Liver (tissue), 8 donors: ENCODE measurements at regions not wholly inside any gene's neighbourhood (a gene's known extent, or its start where the extent isn't known, plus 50 kb on each side); places are given as distances from the start of the nearest gene placed in this dataset.

Experiments used
- DNase-seq: peaks from one replicate; pipeline ENCODE4 v3.0.0-alpha.2; 2017; ENCODE audit warnings: low spot score
- H3K27ac ChIP-seq, 2 donors: one replicate each; pipeline ENCODE4 v1.7.0; 2013; ENCODE audit warnings: inconsistent platforms in 2 of 2, low read length in 2 of 2, control low read depth in 1 of 2, low read depth in 1 of 2, mild to moderate bottlenecking in 1 of 2
- H3K27me3 ChIP-seq, 4 donors: one replicate each; pipeline versions ENCODE4 v1.6.1 to v1.7.0; 2013; ENCODE audit warnings: low read length in 3 of 4, inconsistent platforms in 1 of 4, mild to moderate bottlenecking in 1 of 4, moderate library complexity in 1 of 4; ENCODE audit not compliant: control insufficient read depth in 4 of 4, insufficient read depth in 4 of 4
- H3K36me3 ChIP-seq, 4 donors: one replicate each; pipeline versions ENCODE4 v1.6.1 to v1.7.0; 2013; ENCODE audit warnings: low read length in 3 of 4, mild to moderate bottlenecking in 3 of 4, low read depth in 1 of 4, moderate library complexity in 1 of 4; ENCODE audit not compliant: control insufficient read depth in 4 of 4, insufficient read depth in 3 of 4
- H3K4me1 ChIP-seq, 4 donors: one replicate each; pipeline versions ENCODE4 v1.6.1 to v1.7.0; 2013; ENCODE audit warnings: low read length in 3 of 4, mild to moderate bottlenecking in 3 of 4, moderate library complexity in 1 of 4; ENCODE audit not compliant: control insufficient read depth in 4 of 4, insufficient read depth in 4 of 4
- H3K4me3 ChIP-seq, 3 donors: one replicate each; pipeline versions ENCODE4 v1.6.1 to v1.7.0; 2013; ENCODE audit warnings: low read length in 3 of 3, control low read depth in 1 of 3, low read depth in 1 of 3, mild to moderate bottlenecking in 1 of 3
- H3K9ac ChIP-seq, 2 donors: one replicate each; pipeline ENCODE4 v1.7.0; 2013; ENCODE audit warnings: low read length in 2 of 2, mild to moderate bottlenecking in 2 of 2, moderate library complexity in 2 of 2, control low read depth in 1 of 2, low read depth in 1 of 2
- H3K9me3 ChIP-seq, 4 donors: one replicate each; pipeline versions ENCODE4 v1.6.1 to v1.7.0; 2013; ENCODE audit warnings: low read length in 3 of 4; ENCODE audit not compliant: control insufficient read depth in 4 of 4
- EGR1 ChIP-seq, 2 donors: IDR thresholded peaks; 2 replicates each; pipeline ENCODE4 v1.6.1; 2016 to 2018; ENCODE audit warnings: antibody characterized with exemption in 2 of 2, low read depth in 2 of 2
- FOXA1 ChIP-seq: IDR thresholded peaks from 2 replicates; pipeline ENCODE4 v1.6.1; 2016; ENCODE audit warnings: antibody characterized with exemption
- FOXA2 ChIP-seq: IDR thresholded peaks from 2 replicates; pipeline ENCODE4 v1.6.1; 2016; ENCODE audit warnings: antibody characterized with exemption
- GABPA ChIP-seq, 2 donors: IDR thresholded peaks in 1 of 2; conservative IDR thresholded peaks in 1 of 2; 2 replicates each; pipeline ENCODE4 v1.6.1; 2016; ENCODE audit warnings: antibody characterized with exemption in 2 of 2, mild to moderate bottlenecking in 1 of 2, moderate library complexity in 1 of 2
- HNF4A ChIP-seq, 2 donors: conservative IDR thresholded peaks; 2 replicates each; pipeline ENCODE4 v1.6.1; 2016; ENCODE audit warnings: antibody characterized with exemption in 2 of 2, mild to moderate bottlenecking in 2 of 2
- HNF4G ChIP-seq: IDR thresholded peaks from 2 replicates; pipeline ENCODE4 v1.6.1; 2016; ENCODE audit warnings: antibody characterized with exemption
- JUND ChIP-seq, 2 donors: IDR thresholded peaks; 2 replicates each; pipeline ENCODE4 v1.6.1; 2016; ENCODE audit warnings: antibody characterized with exemption in 2 of 2
- NR2F2 ChIP-seq: IDR thresholded peaks from 2 replicates; pipeline ENCODE4 v1.6.1; 2016; ENCODE audit warnings: antibody characterized with exemption
- RAD21 ChIP-seq, 2 donors: IDR thresholded peaks; 2 replicates each; pipeline ENCODE4 v1.6.1; 2016; ENCODE audit warnings: antibody characterized with exemption in 2 of 2, mild to moderate bottlenecking in 2 of 2
- RXRA ChIP-seq, 2 donors: IDR thresholded peaks; 2 replicates each; pipeline ENCODE4 v1.6.1; 2017 to 2018; ENCODE audit warnings: antibody characterized with exemption in 2 of 2, mild to moderate bottlenecking in 1 of 2
- SP1 ChIP-seq: IDR thresholded peaks from 2 replicates; pipeline ENCODE4 v1.6.1; 2018; ENCODE audit warnings: antibody characterized with exemption, mild to moderate bottlenecking
- TAF1 ChIP-seq: conservative IDR thresholded peaks from 2 replicates; pipeline ENCODE4 v1.6.1; 2016; ENCODE audit warnings: antibody characterized with exemption, mild to moderate bottlenecking
- YY1 ChIP-seq: IDR thresholded peaks from 2 replicates; pipeline ENCODE4 v1.6.1; 2016; ENCODE audit warnings: antibody characterized with exemption, mild to moderate bottlenecking
- WGBS: extraction: QIAGEN DNeasy Blood & Tissue Kit; methylation state at CpG from one replicate; pipeline ENCODE4 v1.1.7; 2013; 5-methylcytosine and 5-hydroxymethylcytosine counted together
- TF ChIP-seq, protein P1 (sequence below): fragments of 150-350 bp; IDR thresholded peaks from 2 replicates; pipeline ENCODE4 v1.5.1; 2017; ENCODE audit warnings: improper control_type of control experiment, low read depth, low read length; ENCODE audit not compliant: missing input control
- TF ChIP-seq, protein P2 (sequence below): IDR thresholded peaks from 2 replicates; pipeline ENCODE4 v1.6.1; 2016; ENCODE audit warnings: antibody characterized with exemption
- TF ChIP-seq, protein P3 (sequence below): IDR thresholded peaks from 2 replicates; pipeline ENCODE4 v1.6.1; 2016; ENCODE audit warnings: antibody characterized with exemption
- TF ChIP-seq, protein P4 (sequence below): IDR thresholded peaks from 2 replicates; pipeline ENCODE4 v1.6.1; 2016; ENCODE audit warnings: antibody characterized with exemption
- TF ChIP-seq, protein P5 (sequence below): IDR thresholded peaks from 2 replicates; pipeline ENCODE4 v1.6.1; 2016; ENCODE audit warnings: antibody characterized with exemption, mild to moderate bottlenecking
- donor health status: healthy.
- donor health status: healthy.
- donor health status: healthy.
- donor health status: healthy.
- donor health status: healthy.

DNA sequence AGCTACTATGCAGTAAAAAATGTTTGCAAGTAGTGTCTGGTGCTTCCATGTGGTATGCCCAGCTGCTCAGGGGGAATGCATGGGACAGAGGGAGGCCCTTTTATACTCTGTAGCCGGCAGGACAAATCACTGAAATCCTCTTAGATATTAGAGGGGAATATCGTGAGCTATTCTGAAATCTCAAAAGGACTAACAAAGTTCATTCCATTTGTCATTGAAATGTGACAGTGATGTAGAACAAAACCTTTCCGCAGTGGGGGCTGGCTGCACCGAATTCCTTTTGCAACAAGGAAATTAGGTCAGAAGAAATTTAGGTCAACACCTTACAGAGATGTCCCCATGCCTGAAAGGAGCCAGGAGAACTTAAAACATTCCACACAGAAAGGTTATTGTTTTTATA, 72.4 kb upstream of the MEF2C start (continued):
- TF ChIP-seq, protein P1, sequence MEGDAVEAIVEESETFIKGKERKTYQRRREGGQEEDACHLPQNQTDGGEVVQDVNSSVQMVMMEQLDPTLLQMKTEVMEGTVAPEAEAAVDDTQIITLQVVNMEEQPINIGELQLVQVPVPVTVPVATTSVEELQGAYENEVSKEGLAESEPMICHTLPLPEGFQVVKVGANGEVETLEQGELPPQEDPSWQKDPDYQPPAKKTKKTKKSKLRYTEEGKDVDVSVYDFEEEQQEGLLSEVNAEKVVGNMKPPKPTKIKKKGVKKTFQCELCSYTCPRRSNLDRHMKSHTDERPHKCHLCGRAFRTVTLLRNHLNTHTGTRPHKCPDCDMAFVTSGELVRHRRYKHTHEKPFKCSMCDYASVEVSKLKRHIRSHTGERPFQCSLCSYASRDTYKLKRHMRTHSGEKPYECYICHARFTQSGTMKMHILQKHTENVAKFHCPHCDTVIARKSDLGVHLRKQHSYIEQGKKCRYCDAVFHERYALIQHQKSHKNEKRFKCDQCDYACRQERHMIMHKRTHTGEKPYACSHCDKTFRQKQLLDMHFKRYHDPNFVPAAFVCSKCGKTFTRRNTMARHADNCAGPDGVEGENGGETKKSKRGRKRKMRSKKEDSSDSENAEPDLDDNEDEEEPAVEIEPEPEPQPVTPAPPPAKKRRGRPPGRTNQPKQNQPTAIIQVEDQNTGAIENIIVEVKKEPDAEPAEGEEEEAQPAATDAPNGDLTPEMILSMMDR, result no peak

DNA sequence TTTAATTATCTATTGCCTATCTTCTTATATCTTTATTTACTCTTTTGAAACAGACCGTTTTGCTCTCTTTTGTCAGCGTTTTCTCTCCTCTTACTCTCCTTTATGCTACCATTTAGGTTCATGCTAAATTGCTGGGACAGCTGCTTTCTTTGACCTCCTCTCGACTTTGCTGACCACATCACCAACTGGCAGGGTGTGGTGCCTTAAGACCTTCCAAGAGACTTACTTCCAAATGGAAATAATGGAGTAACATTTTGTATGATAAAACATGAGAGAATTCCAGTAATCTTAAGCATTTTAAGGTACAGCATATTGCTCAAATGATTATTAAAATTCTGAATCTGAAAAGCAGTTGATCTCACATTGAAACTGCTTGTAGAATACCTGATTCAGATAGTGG, 71.5 kb upstream of the MEF2C start:
- Histone ChIP-seq H3K4me1 (no peaks in the 10 kb centered on the region), H3K9me3 (no peaks in the 10 kb centered on the region), H3K36me3 (no peaks in the 10 kb centered on the region), H3K4me3 (no peak overlapping the region), H3K9ac (no peak overlapping the region), H3K27ac (no peak overlapping the region), H3K27me3 (no peaks in the 10 kb centered on the region)
- 74% methylated on average over 3 of the region's 3 CpGs for WGBS
- DNase-seq, result no peak
- TF ChIP-seq FOXA1 (no peak), SP1 (no peak)
- TF ChIP-seq, protein P2, sequence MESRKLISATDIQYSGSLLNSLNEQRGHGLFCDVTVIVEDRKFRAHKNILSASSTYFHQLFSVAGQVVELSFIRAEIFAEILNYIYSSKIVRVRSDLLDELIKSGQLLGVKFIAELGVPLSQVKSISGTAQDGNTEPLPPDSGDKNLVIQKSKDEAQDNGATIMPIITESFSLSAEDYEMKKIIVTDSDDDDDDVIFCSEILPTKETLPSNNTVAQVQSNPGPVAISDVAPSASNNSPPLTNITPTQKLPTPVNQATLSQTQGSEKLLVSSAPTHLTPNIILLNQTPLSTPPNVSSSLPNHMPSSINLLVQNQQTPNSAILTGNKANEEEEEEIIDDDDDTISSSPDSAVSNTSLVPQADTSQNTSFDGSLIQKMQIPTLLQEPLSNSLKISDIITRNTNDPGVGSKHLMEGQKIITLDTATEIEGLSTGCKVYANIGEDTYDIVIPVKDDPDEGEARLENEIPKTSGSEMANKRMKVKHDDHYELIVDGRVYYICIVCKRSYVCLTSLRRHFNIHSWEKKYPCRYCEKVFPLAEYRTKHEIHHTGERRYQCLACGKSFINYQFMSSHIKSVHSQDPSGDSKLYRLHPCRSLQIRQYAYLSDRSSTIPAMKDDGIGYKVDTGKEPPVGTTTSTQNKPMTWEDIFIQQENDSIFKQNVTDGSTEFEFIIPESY, result no peak
- TF ChIP-seq, protein P3, sequence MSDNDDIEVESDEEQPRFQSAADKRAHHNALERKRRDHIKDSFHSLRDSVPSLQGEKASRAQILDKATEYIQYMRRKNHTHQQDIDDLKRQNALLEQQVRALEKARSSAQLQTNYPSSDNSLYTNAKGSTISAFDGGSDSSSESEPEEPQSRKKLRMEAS, result no peak

DNA sequence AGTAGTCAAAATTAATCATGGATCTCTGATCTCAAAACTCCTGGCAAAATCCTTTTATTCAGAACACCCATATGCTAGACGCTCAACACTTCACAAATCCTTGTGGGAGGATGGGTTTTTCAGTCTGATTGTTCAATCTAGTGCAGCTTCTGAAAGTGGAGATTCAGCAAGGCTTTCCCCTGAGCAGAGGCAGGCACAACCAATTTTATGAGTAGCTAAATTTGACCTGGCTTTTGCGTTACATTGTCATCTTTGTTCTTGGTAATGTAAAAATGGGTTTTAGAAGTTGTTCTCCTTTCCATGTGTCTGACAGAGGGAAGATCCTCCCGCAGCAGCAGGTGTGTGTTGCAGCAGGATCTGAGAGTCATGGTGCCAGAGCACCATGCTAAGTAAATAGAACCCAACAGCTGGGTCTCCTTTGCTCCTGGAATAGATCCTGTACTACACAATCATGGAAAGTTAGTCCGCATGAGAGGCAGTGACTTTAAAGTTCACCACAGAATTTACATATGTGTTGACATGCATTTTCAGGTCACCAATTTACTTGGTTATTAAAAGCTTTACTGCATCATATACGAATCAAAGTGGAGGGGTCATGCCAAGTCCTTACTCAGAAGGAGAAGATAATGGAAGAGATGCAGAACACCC, 70.1 kb upstream of the MEF2C start:
- no peaks in the 10 kb centered on the region for H3K27me3 ChIP-seq
- H3K4me1 ChIP-seq, result no peaks in the 10 kb centered on the region
- no peak overlapping the region for H3K27ac ChIP-seq
- no peak overlapping the region for H3K9ac ChIP-seq
- H3K36me3 ChIP-seq, result no peaks in the 10 kb centered on the region
- H3K4me3 ChIP-seq, result no peak overlapping the region
- H3K9me3 ChIP-seq, result no peaks in the 10 kb centered on the region
- 88% methylated on average over 5 of the region's 5 CpGs for WGBS
- no peak for DNase-seq
- TF ChIP-seq YY1 (no peak), HNF4A (conservative IDR thresholded peaks at IDR 0.05) (no peak), JUND (IDR thresholded peaks at IDR 0.05) (no peak), TAF1 (no peak), GABPA (IDR thresholded peaks at IDR 0.05 in 1 of 2, conservative IDR thresholded peaks at IDR 0.05 in 1 of 2) (no peak), RAD21 (IDR thresholded peaks at IDR 0.05) (no peak), NR2F2 (no peak), EGR1 (IDR thresholded peaks at IDR 0.05; ENCODE audit: low read depth in 2 of 2) (no peak), HNF4G (no peak), FOXA2 (no peak), SP1 (no peak), RXRA (IDR thresholded peaks at IDR 0.05) (no peak)
- TF ChIP-seq, protein P2, result no peak
- TF ChIP-seq, protein P4, sequence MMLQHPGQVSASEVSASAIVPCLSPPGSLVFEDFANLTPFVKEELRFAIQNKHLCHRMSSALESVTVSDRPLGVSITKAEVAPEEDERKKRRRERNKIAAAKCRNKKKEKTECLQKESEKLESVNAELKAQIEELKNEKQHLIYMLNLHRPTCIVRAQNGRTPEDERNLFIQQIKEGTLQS, result no peak
- TF ChIP-seq, protein P5, sequence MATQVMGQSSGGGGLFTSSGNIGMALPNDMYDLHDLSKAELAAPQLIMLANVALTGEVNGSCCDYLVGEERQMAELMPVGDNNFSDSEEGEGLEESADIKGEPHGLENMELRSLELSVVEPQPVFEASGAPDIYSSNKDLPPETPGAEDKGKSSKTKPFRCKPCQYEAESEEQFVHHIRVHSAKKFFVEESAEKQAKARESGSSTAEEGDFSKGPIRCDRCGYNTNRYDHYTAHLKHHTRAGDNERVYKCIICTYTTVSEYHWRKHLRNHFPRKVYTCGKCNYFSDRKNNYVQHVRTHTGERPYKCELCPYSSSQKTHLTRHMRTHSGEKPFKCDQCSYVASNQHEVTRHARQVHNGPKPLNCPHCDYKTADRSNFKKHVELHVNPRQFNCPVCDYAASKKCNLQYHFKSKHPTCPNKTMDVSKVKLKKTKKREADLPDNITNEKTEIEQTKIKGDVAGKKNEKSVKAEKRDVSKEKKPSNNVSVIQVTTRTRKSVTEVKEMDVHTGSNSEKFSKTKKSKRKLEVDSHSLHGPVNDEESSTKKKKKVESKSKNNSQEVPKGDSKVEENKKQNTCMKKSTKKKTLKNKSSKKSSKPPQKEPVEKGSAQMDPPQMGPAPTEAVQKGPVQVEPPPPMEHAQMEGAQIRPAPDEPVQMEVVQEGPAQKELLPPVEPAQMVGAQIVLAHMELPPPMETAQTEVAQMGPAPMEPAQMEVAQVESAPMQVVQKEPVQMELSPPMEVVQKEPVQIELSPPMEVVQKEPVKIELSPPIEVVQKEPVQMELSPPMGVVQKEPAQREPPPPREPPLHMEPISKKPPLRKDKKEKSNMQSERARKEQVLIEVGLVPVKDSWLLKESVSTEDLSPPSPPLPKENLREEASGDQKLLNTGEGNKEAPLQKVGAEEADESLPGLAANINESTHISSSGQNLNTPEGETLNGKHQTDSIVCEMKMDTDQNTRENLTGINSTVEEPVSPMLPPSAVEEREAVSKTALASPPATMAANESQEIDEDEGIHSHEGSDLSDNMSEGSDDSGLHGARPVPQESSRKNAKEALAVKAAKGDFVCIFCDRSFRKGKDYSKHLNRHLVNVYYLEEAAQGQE, result no peak
- TF ChIP-seq, protein P3, result no peak
- TF ChIP-seq, protein P1, result no peak
